ENCODE measurements at regions not wholly inside any gene's neighbourhood (a gene's known extent, or its start where the extent isn't known, plus 50 kb on each side); places are given as distances from the start of the nearest gene placed in this dataset.

GRCh38 chr13:80979035-80979641, 638.2 kb upstream of the SPRY2 start:
- TF ChIP-seq EZH2 (IDR thresholded peaks at IDR 0.05; ENCODE audit: low read depth, unreplicated experiment): no peak
- TF ChIP-seq, protein P1, sequence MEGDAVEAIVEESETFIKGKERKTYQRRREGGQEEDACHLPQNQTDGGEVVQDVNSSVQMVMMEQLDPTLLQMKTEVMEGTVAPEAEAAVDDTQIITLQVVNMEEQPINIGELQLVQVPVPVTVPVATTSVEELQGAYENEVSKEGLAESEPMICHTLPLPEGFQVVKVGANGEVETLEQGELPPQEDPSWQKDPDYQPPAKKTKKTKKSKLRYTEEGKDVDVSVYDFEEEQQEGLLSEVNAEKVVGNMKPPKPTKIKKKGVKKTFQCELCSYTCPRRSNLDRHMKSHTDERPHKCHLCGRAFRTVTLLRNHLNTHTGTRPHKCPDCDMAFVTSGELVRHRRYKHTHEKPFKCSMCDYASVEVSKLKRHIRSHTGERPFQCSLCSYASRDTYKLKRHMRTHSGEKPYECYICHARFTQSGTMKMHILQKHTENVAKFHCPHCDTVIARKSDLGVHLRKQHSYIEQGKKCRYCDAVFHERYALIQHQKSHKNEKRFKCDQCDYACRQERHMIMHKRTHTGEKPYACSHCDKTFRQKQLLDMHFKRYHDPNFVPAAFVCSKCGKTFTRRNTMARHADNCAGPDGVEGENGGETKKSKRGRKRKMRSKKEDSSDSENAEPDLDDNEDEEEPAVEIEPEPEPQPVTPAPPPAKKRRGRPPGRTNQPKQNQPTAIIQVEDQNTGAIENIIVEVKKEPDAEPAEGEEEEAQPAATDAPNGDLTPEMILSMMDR (conservative IDR thresholded peaks at IDR 0.05; ENCODE audit: low read depth in 2 of 2): peak; percentile 90 to 96
- TF ChIP-seq JUNB (IDR thresholded peaks at IDR 0.05; ENCODE audit: unreplicated experiment): no peak
- TF ChIP-seq STAT1 (IDR thresholded peaks at IDR 0.05; ENCODE audit: unreplicated experiment): no peak
- no peak for TF ChIP-seq CREB1 (CRISPR knock-in tag; IDR thresholded peaks at IDR 0.05; ENCODE audit: low read depth)
